Skeletal muscle cell (primary cell): ENCODE measurements at regions not wholly inside any gene's neighbourhood (a gene's known extent, or its start where the extent isn't known, plus 50 kb on each side); places are given as distances from the start of the nearest gene placed in this dataset.

Experiments used
- DNase-seq: peaks from one replicate; pipeline ENCODE4 v3.0.0-alpha.2; 2010; ENCODE audit warnings: low read depth
- H3K4me3 ChIP-seq: 2 replicates; pipeline ENCODE4 v1.5.1; 2011; ENCODE audit warnings: low read depth, mild to moderate bottlenecking, control low read depth, low read length, moderate library complexity

- H3K4me3 ChIP-seq, result no peak overlapping the region
- no peak for DNase-seq
Measured at GRCh38 chrX:68915778-68916177, 87.0 kb downstream of the EFNB1 start.

- no peak for DNase-seq
- H3K4me3 ChIP-seq, result no peak overlapping the region
Measured at GRCh38 chrX:68914479-68914946, 85.7 kb downstream of the EFNB1 start.

- no peak for DNase-seq
- no peak overlapping the region for H3K4me3 ChIP-seq
Measured at GRCh38 chrX:68913249-68913547, 84.4 kb downstream of the EFNB1 start.

- DNase-seq, result no peak
- no peak overlapping the region for H3K4me3 ChIP-seq
Measured at GRCh38 chrX:68912113-68912512, 83.3 kb downstream of the EFNB1 start.

- no peak for DNase-seq
- no peak overlapping the region for H3K4me3 ChIP-seq
Measured at GRCh38 chrX:68910731-68911428, 82.1 kb downstream of the EFNB1 start.

- no peak overlapping the region for H3K4me3 ChIP-seq
- DNase-seq, result no peak
Measured at GRCh38 chrX:68909945-68910344, 81.1 kb downstream of the EFNB1 start.

GRCh38 chrX:68908071-68908470 is 79.2 kb downstream of the EFNB1 start:
- H3K4me3 ChIP-seq, result no peak overlapping the region
- no peak for DNase-seq

GRCh38 chrX:68902706-68903504 is 74.1 kb downstream of the EFNB1 start:
- no peak for DNase-seq
- no peak overlapping the region for H3K4me3 ChIP-seq

GRCh38 chrX:68901519-68901918 is 72.7 kb downstream of the EFNB1 start:
- DNase-seq, result no peak
- no peak overlapping the region for H3K4me3 ChIP-seq

- no peak for DNase-seq
- H3K4me3 ChIP-seq, result no peak overlapping the region
Measured at GRCh38 chrX:68898598-68898997, 69.8 kb downstream of the EFNB1 start.

GRCh38 chrX:68897118-68897945 is 68.5 kb downstream of the EFNB1 start:
- no peak overlapping the region for H3K4me3 ChIP-seq
- DNase-seq, result no peak

GRCh38 chrX:68896581-68896980 is 67.8 kb downstream of the EFNB1 start:
- DNase-seq, result no peak
- H3K4me3 ChIP-seq, result no peak overlapping the region

- DNase-seq, result no peak
- no peak overlapping the region for H3K4me3 ChIP-seq
Measured at GRCh38 chrX:68895778-68896177, 67.0 kb downstream of the EFNB1 start.

- H3K4me3 ChIP-seq, result no peak overlapping the region
- no peak for DNase-seq
Measured at GRCh38 chrX:68895341-68895755, 66.5 kb downstream of the EFNB1 start.

- no peak for DNase-seq
- no peak overlapping the region for H3K4me3 ChIP-seq
Measured at GRCh38 chrX:68894513-68895340, 65.9 kb downstream of the EFNB1 start.

GRCh38 chrX:68894142-68894512 is 65.3 kb downstream of the EFNB1 start:
- no peak overlapping the region for H3K4me3 ChIP-seq

GRCh38 chrX:68892651-68893050 is 63.8 kb downstream of the EFNB1 start:
- no peak for DNase-seq
- H3K4me3 ChIP-seq, result no peak overlapping the region

More at GRCh38 chrX:68894142-68894512, 65.3 kb downstream of the EFNB1 start:
- no peak for DNase-seq

- H3K4me3 ChIP-seq, result no peak overlapping the region
- no peak for DNase-seq
Measured at GRCh38 chrX:68892134-68892533, 63.3 kb downstream of the EFNB1 start.
